ENCODE measurements at regions not wholly inside any gene's neighbourhood (a gene's known extent, or its start where the extent isn't known, plus 50 kb on each side); places are given as distances from the start of the nearest gene placed in this dataset.
A peak's percentile ranks its signal among the peaks of the same experiment; 100 is the strongest.

- WGBS (ENCODE audit: insufficient coverage), result 5% methylated on average over 22 of the region's 23 CpGs
- Mint-ChIP-seq H3K27ac (peak overlapping the region; percentile 95 to 100), H3K27me3 (ENCODE audit: low read depth in 2 of 2) (no peaks in the 10 kb centered on the region), H3K9me3 (no peaks in the 10 kb centered on the region), H3K36me3 (peaks cover 9% of the 10 kb centered on the region), H3K4me3 (peak overlapping the region; percentile 94), H3K4me1 (peaks cover 58 to 64% of the 10 kb centered on the region in 2 donors)
- Histone ChIP-seq H3K36me3 (ENCODE audit: control insufficient read depth, insufficient read depth, low read length) (no peaks in the 10 kb centered on the region), H3K4me3 (ENCODE audit: low read length) (peak overlapping the region; percentile 19), H3K4me1 (ENCODE audit: control insufficient read depth, insufficient read depth, low read length) (peaks cover 68% of the 10 kb centered on the region), H3K27me3 (ENCODE audit: control insufficient read depth, insufficient read depth, low read length) (no peaks in the 10 kb centered on the region), H3K27ac (ENCODE audit: low read length) (peak overlapping the region; percentile 95), H3K9me3 (ENCODE audit: control insufficient read depth, insufficient read depth, low read length) (no peaks in the 10 kb centered on the region)
- intact Hi-C loops (cut with micrococcal nuclease), result no loop called here
- no peak for TF ChIP-seq CTCF (IDR thresholded peaks at IDR 0.05)
- ATAC-seq, result peak; percentile 62 to 75 (median 71)
- DNase-seq, result peak; percentile 52 to 80
Measured at GRCh38 chr7:3094701-3095445, 51.2 kb upstream of the CARD11 start.

GRCh38 chr7:3097734-3098133 lies 54.1 kb upstream of the CARD11 start:
- DNase-seq (no peak), ATAC-seq (no peak)
- Histone ChIP-seq H3K36me3 (ENCODE audit: control insufficient read depth, insufficient read depth, low read length) (no peaks in the 10 kb centered on the region), H3K27ac (ENCODE audit: low read length) (no peak overlapping the region), H3K27me3 (ENCODE audit: control insufficient read depth, insufficient read depth, low read length) (no peaks in the 10 kb centered on the region), H3K4me3 (ENCODE audit: low read length) (no peak overlapping the region), H3K4me1 (ENCODE audit: control insufficient read depth, insufficient read depth, low read length) (peaks cover 41% of the 10 kb centered on the region), H3K9me3 (ENCODE audit: control insufficient read depth, insufficient read depth, low read length) (no peaks in the 10 kb centered on the region)
- peak overlapping the region; percentile 57 to 100 for H3K27ac Mint-ChIP-seq
- H3K4me1 Mint-ChIP-seq, result peaks cover 39 to 55% of the 10 kb centered on the region in 2 donors
- TF ChIP-seq CTCF (IDR thresholded peaks at IDR 0.05), result no peak
- peaks cover 9% of the 10 kb centered on the region for H3K36me3 Mint-ChIP-seq
- WGBS (ENCODE audit: insufficient coverage), result 100% methylated on average over 1 of the region's 1 CpG
- intact Hi-C loops (cut with micrococcal nuclease), result no loop called here
- H3K9me3 Mint-ChIP-seq, result no peaks in the 10 kb centered on the region
- no peaks in the 10 kb centered on the region for H3K27me3 Mint-ChIP-seq (ENCODE audit: low read depth in 2 of 2)
- H3K4me3 Mint-ChIP-seq, result no peak overlapping the region

GRCh38 chr7:3102159-3102558 lies 58.5 kb upstream of the CARD11 start:
- Mint-ChIP-seq H3K36me3 (peaks cover 5% of the 10 kb centered on the region), H3K4me1 (peaks cover 47 to 64% of the 10 kb centered on the region in 2 donors), H3K9me3 (no peaks in the 10 kb centered on the region), H3K27ac (peak overlapping the region; percentile 94 to 95), H3K27me3 (ENCODE audit: low read depth in 2 of 2) (no peaks in the 10 kb centered on the region), H3K4me3 (no peak overlapping the region)
- H3K27me3 ChIP-seq (ENCODE audit: control insufficient read depth, insufficient read depth, low read length), result no peaks in the 10 kb centered on the region
- H3K36me3 ChIP-seq (ENCODE audit: control insufficient read depth, insufficient read depth, low read length), result no peaks in the 10 kb centered on the region
- H3K4me3 ChIP-seq (ENCODE audit: low read length), result no peak overlapping the region
- H3K9me3 ChIP-seq (ENCODE audit: control insufficient read depth, insufficient read depth, low read length), result no peaks in the 10 kb centered on the region
- TF ChIP-seq CTCF (IDR thresholded peaks at IDR 0.05), result no peak
- H3K27ac ChIP-seq (ENCODE audit: low read length), result peak overlapping the region; percentile 25
- peaks cover 46% of the 10 kb centered on the region for H3K4me1 ChIP-seq (ENCODE audit: control insufficient read depth, insufficient read depth, low read length)
- DNase-seq (no peak), ATAC-seq (no peak)
- intact Hi-C loops (cut with micrococcal nuclease), result no loop called here
- WGBS (ENCODE audit: insufficient coverage), result 76% methylated on average over 1 of the region's 2 CpGs

Data from natural killer cell (primary cell).